SIG-M5 treated with dmso at 0.1 percent for 504 hours (cell line): ENCODE measurements at regions not wholly inside any gene's neighbourhood (a gene's known extent, or its start where the extent isn't known, plus 50 kb on each side); places are given as distances from the start of the nearest gene placed in this dataset.

Experiments
- DNase-seq: peaks from one replicate; lab custom pipeline; 2025; ENCODE audit not compliant: unreplicated experiment; lab: John Stamatoyannopoulos, UW

DNA sequence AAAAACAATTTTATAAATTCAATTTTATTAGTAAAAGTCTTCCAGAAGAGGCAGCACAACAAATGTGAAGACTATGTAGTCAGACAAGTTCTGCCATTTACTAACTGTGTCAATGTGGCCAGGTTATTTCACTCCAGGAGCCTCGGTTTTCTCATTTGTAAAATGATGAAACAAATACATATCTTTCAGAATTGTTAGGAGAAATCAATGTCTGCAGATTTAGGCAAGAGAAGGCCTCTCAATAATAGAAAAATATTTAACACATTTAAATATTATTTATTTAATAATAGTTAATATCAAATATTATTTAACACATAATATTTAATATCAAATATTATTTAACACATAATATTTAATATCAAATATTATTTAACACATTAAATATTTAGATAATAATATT lies 75.6 kb upstream of the PTGFR start:
- DNase-seq = no peak

DNA sequence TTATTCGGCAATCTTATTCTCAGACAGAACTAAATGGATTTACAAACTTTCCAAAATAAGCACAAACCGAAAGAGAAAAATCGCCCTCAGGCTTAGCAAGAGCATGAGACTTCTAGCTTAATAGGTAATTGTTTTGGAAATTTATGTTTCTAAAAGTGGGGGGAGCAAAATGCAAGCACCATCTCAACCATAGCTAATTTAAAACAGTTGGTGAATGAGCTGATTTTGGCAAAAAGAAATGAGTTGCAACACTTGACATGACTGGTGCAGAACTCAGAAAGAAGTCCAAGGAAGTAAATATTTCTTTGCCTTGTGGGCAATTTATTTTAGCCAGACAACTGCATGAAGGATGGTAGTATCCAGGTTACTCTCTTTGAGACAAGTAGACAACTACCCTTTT lies 71.5 kb upstream of the PTGFR start:
- no peak for DNase-seq

DNA sequence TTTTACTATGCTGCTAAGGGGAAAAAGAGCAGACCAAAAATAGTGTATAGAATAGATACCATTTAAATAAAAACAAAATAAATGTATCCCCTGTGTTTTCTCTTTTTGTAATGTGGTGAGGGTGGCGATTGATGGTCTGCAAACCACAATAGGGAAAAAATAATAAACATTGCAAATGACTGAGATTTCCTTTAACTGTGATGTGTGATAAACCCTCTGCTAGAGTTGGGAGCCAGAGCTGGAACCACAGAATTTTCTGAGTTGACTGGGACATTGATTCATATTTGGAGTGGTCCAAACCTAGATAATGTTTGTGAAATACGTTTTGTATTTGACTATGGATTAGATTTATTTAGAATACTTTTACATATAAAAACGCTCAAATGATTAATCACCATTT lies 70.6 kb upstream of the PTGFR start:
- no peak for DNase-seq

DNA sequence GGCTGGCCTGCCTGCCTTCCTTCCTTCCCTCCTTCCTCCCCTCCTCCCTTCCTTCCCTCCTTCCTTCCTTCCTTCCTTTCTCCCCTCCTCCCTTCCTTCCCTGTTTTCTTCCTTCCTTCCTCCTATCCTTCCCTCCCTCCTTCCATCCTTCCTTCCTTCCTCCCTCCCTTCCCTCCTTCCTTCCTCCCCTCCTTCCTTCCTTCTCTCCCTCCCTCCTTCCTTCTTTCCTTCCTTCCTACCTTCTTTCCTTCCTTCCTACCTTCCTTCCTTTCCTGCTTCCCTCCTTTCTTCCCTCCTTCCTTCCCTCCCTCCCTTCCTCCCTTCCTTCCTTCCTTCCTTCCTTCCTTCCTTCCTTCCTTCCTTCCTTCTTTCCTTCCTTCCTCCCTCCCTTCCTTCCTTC lies 70.1 kb upstream of the PTGFR start:
- no peak for DNase-seq

DNA sequence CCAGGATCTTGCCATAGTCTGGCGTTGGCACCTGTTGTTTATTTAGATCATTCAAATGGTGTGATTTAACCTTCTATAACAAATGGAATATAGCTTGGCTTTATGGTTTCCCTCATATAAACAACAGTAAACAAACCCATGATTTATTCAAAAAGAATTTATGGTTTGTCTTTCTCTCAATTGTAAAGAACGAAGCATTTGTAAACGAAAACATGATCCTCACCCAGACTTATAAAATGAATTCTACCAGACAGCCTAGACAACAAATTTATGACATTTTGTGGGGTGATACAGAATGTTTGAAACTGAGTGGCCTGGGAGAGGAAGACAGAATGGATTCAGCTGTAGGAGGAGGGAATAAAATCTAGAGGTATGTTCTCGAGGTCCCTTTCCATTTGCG lies 66.1 kb upstream of the PTGFR start:
- no peak for DNase-seq

DNA sequence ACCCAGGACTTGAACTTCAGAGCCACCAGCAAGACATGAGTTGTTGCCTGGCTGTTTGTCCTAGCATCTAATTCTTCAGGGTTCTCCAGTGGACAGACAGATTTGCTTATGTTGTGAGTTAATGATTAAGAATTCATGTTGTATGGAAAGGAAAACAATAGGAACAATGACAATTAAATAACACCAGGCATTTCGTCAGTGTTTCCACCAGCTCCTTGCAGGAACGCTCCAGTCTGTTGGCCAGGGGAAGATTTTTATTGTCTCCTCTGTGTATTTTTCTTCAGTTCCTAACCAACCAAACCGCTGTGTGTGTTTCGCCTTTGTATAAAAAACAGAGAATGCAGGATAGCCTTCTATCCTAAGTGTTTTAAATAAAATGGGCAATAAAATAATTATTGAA lies 64.4 kb upstream of the PTGFR start:
- DNase-seq = no peak

DNA sequence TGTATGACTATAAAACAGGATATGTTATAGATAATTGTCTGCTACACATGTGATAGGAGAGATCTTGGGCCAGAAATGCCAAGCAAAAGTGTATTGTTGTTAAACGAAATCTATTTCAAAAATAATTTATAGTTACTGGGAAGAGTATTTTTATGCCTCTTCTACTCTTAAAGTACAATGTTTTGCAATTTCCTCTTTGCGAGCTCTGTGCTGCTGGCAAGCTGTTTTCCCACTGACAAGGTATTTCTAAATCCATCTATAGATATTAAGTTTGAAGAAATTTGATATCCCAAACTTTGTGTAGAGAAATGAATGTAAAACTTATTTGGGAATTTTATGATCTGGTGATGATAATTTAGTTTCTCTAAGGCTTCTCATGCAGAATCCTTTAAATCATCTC lies 63.3 kb upstream of the PTGFR start:
- no peak for DNase-seq

DNA sequence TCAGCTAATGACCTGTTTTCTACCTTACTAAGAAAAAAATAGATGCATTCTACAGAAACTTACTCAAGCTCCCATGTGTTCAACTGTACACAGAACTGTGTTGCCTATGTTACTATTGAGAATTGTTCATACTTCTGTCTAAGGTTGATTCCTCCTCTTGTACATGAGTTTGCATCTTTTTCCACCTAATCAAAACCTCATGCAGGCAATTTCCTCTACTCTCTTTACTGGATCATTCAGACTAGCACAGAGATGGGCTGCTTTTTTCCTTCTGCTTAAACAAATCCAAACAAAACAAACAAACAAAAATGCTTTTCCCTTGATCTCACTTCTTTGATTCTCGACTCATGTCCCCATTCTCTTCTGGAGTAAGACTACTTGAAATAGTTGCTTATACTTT lies 58.8 kb upstream of the PTGFR start:
- no peak for DNase-seq

DNA sequence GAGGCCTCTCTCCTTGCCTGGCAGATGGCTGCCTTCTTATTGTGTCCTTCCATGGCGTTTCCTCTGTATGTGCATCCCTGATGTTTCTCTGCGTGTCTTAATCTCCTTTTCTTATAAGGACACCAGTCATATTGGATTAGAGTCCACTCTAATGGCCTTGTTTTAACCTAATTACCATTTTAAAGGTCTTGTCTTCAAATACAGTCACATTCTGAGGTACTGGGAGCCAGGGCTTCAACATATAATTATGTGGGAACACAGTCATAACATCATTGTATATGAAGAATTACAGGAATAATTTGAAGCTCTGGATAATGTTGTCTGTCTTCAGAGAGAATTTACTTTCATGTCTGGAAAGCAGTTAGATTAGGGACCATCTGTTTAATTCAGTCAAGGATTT lies 56.4 kb upstream of the PTGFR start:
- DNase-seq = no peak

DNA sequence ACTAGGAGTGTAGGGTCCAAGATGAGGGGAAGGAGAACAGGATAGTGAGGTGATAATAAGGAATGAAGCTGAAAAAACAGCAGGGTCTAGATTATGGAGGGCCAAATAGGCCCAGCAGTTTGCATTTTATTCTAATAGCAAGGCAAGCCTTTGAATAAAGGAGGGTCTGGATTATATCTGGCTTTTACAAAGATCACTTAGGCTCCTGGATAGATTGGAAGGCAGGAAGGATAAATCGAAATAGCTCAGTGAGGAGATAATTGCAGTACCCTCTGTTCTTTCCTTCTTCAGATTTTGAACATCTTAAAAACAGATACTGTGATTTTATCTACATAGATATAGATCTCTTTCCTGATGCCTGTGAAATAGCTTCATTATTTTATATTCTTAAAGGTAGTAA lies 53.8 kb upstream of the PTGFR start:
- no peak for DNase-seq

DNA sequence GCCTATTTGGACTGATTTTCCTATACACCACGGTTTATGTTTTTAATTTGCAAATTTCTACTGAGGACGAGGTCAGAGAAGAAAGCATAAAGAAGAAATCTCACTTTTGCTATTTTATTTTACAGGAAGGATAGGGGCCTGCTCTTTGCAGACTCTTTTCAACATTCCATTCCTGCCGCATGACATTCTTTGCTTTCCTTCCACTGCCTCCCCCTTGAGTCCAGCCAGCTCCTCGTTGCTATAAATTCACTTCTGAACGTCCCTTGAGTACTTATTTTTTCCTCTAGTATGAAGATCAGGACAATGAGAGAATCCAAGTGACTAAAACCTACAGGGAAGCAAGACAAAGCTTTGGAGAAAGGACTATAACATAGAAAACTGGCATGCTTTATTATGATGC lies 53.4 kb upstream of the PTGFR start:
- no peak for DNase-seq

DNA sequence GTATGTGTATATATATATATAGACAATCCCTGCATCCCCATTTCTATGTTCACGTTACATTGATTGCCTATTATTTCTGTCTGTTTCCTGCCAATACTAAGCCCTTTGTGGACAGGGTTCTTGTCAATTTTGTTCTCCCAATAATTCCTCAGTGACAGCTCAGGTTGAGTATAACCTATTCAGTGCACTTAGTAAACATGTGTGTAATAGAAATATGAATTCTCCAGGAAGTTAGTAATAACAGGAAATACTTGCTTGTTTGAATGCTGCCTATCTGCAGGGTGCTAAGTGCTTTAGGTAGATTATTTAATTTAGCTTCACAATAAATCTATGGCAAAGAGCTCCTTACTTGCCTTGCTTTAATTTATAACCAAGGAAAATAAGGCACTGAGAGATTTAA lies 52.8 kb upstream of the PTGFR start:
- DNase-seq = no peak

DNA sequence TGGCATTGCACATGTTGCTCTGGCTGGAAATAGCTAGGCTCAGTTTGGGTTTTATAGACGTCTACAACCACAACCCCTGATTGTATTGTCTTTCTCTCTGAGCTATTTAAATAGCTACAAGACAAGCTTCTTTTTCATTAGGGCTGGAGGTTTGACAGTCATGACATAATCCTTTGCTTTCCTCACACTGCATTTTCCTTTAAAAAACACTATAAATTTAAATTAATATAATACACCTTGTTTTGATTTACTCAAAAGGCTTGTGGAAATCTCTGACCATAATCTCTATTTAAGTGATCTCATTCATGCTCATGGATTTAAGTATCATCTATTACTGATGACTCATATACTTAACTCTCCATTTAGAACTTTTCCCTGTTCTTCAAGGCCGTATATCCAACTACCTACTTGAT lies 50.4 kb upstream of the PTGFR start:
- DNase-seq = no peak
